HepG2 (cell line): ENCODE measurements at regions not wholly inside any gene's neighbourhood (a gene's known extent, or its start where the extent isn't known, plus 50 kb on each side); places are given as distances from the start of the nearest gene placed in this dataset.

Experiments used
- ATF7 ChIP-seq, 2 experiments: fragments of 450-650 bp in 1 of 2; sonication (generic) in 1 of 2; formaldehyde crosslinking in 1 of 2; IDR thresholded peaks; 2 replicates each; pipeline versions ENCODE4 v1.4.0 to v1.6.1; 2016 to 2020; ENCODE audit warnings: antibody characterized with exemption in 1 of 2, mild to moderate bottlenecking in 1 of 2, missing genetic modification reagents in 1 of 2
- BHLHE40 ChIP-seq: IDR thresholded peaks from 2 replicates; pipeline ENCODE4 v1.6.1; 2011; ENCODE audit warnings: low read length, improper control_type of control experiment
- CHD2 ChIP-seq: IDR thresholded peaks from 2 replicates; pipeline ENCODE4 v1.6.1; 2011; ENCODE audit warnings: low read depth, low read length, improper control_type of control experiment
- EP300 ChIP-seq, 3 experiments: sonication (generic) in 1 of 3; formaldehyde crosslinking in 1 of 3; IDR thresholded peaks; 2 replicates each; pipeline versions ENCODE4 v1.5.1 to v1.6.1; 2011 to 2020; ENCODE audit warnings: low read depth in 2 of 3, low read length in 2 of 3, borderline replicate concordance in 1 of 3, improper control_type of control experiment in 1 of 3, mild to moderate bottlenecking in 1 of 3, missing genetic modification reagents in 1 of 3, moderate library complexity in 1 of 3
- FOSL2 ChIP-seq: sonication (generic); formaldehyde crosslinking; IDR thresholded peaks from 2 replicates; pipeline ENCODE4 v1.4.0; 2020; ENCODE audit warnings: missing genetic modification reagents
- FOXA3 ChIP-seq: IDR thresholded peaks from 2 replicates; pipeline ENCODE4 v1.6.1; 2016; ENCODE audit warnings: missing genetic modification reagents, missing compliant biosample characterization
- MBD4 ChIP-seq: IDR thresholded peaks from 2 replicates; pipeline ENCODE4 v1.6.1; 2012; ENCODE audit warnings: low read length, inconsistent platforms, borderline replicate concordance
- MXI1 ChIP-seq: IDR thresholded peaks from 3 replicates; pipeline ENCODE4 v1.6.1; 2012; ENCODE audit warnings: low read depth, low read length, inconsistent platforms, borderline replicate concordance
- MYPOP ChIP-seq: sonication (generic); formaldehyde crosslinking; IDR thresholded peaks from 2 replicates; pipeline ENCODE4 v1.8.1; 2023; ENCODE audit warnings: mild to moderate bottlenecking, moderate library complexity, missing genetic modification reagents
- ONECUT2 ChIP-seq: sonication (generic); formaldehyde crosslinking; IDR thresholded peaks from 2 replicates; pipeline ENCODE4 v1.4.0; 2020; ENCODE audit warnings: missing genetic modification reagents
- PITX1 ChIP-seq: sonication (generic); formaldehyde crosslinking; IDR thresholded peaks from 2 replicates; pipeline ENCODE4 v1.5.1; 2020; ENCODE audit warnings: mild to moderate bottlenecking, missing genetic modification reagents
- RCOR2 ChIP-seq: IDR thresholded peaks from 2 replicates; pipeline ENCODE4 v1.6.1; 2016; ENCODE audit warnings: missing biosample characterization, missing genetic modification reagents
- TBX2 ChIP-seq: sonication (generic); formaldehyde crosslinking; IDR thresholded peaks from 2 replicates; pipeline ENCODE4 v1.5.0; 2020; ENCODE audit warnings: missing genetic modification reagents, mild to moderate bottlenecking, borderline replicate concordance
- TCF12 ChIP-seq, 2 experiments: fragments of 450-650 bp in 1 of 2; sonication (generic) in 1 of 2; formaldehyde crosslinking in 1 of 2; IDR thresholded peaks; 2 replicates each; pipeline versions ENCODE4 v1.6.1 to v1.8.0; 2017 to 2022; ENCODE audit warnings: antibody characterized with exemption in 1 of 2, mild to moderate bottlenecking in 1 of 2, missing genetic modification reagents in 1 of 2, moderate library complexity in 1 of 2
- TFE3 ChIP-seq: IDR thresholded peaks from 2 replicates; pipeline ENCODE4 v1.6.1; 2016
- ZNF224 ChIP-seq: sonication (generic); formaldehyde crosslinking; IDR thresholded peaks from 2 replicates; pipeline ENCODE4 v1.5.0; 2020; ENCODE audit warnings: mild to moderate bottlenecking, missing genetic modification reagents
- ZNF777 ChIP-seq: sonication (generic); formaldehyde crosslinking; IDR thresholded peaks from 2 replicates; pipeline ENCODE4 v1.4.0; 2020; ENCODE audit warnings: missing genetic modification reagents
- TF ChIP-seq, protein P1 (sequence below): sonication (generic); formaldehyde crosslinking; IDR thresholded peaks from 2 replicates; pipeline ENCODE4 v1.8.1; 2022; ENCODE audit warnings: low read depth, mild to moderate bottlenecking, missing genetic modification reagents

DNA sequence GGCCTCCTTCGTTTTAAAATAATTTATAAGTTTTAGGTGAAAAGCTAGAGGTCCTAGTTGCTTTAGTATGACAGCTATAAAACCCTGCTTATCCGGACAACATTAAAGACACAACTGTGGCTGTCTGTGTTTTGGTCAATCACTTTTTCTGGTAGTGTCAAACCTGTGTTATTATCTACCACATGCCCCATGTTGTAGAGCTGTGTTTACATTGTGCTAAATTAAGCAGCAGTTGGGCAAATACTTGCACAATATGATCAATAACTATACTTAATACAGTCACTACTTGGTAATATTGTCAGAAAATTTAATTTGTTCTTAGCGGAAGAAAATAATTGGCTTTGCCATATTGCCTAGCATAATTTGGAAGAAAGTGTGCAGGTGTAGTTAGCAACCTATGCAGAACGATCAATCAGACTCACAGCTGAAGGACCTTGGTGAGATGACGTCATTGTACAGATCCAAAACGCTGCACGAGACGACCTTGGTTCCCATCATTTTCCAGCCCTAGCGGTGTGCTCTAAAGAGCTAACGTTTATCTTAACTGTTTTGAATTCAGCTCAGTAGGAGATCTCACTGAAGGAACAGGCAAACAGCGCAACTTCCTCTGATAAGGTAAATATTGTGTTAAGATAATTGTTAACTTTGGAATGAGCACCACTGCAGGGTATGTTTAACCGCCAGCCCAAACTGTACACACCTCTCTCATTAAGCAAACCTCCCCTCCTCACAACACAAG is 476.6 kb downstream of the IRS2 start (continued):
- TF ChIP-seq ONECUT2 (CRISPR knock-in tag) (peak; percentile 67; the same call in 1 of the 2 replicates), FOSL2 (CRISPR knock-in tag) (peak; percentile 79), MBD4 (no peak), TCF12 (IDR thresholded peaks at IDR 0.05) (no peak), TCF12 (CRISPR knock-in tag; IDR thresholded peaks at IDR 0.05) (no peak), FOXA3 (CRISPR knock-in tag) (peak; percentile 84), ATF7 (IDR thresholded peaks at IDR 0.05) (peak; percentile 100), ATF7 (CRISPR knock-in tag; IDR thresholded peaks at IDR 0.05) (peak; percentile 95), ZNF777 (CRISPR knock-in tag) (no peak), CHD2 (no peak), BHLHE40 (peak; percentile 71), RCOR2 (CRISPR knock-in tag) (no peak), TBX2 (CRISPR knock-in tag) (peak; percentile 82), TFE3 (CRISPR knock-in tag) (no peak), PITX1 (CRISPR knock-in tag) (peak; percentile 58; the same call in 1 of the 2 replicates), MXI1 (0 out of 3 replicates have a peak, but pooled peaks have one; percentile 16), ZNF224 (CRISPR knock-in tag) (0 out of 2 replicates have a peak, but pooled peaks have one; percentile 32), MYPOP (CRISPR knock-in tag) (peak; percentile 77), EP300 (IDR thresholded peaks at IDR 0.05; ENCODE audit: low read depth in 2 of 2, low read length in 2 of 2) (peak in 1 of 2 experiments; percentile 47; a peak in 1 of 4 replicates), EP300 (CRISPR knock-in tag; IDR thresholded peaks at IDR 0.05; ENCODE audit: borderline replicate concordance) (peak; percentile 18; the same call in 1 of the 2 replicates)
- TF ChIP-seq, protein P1, sequence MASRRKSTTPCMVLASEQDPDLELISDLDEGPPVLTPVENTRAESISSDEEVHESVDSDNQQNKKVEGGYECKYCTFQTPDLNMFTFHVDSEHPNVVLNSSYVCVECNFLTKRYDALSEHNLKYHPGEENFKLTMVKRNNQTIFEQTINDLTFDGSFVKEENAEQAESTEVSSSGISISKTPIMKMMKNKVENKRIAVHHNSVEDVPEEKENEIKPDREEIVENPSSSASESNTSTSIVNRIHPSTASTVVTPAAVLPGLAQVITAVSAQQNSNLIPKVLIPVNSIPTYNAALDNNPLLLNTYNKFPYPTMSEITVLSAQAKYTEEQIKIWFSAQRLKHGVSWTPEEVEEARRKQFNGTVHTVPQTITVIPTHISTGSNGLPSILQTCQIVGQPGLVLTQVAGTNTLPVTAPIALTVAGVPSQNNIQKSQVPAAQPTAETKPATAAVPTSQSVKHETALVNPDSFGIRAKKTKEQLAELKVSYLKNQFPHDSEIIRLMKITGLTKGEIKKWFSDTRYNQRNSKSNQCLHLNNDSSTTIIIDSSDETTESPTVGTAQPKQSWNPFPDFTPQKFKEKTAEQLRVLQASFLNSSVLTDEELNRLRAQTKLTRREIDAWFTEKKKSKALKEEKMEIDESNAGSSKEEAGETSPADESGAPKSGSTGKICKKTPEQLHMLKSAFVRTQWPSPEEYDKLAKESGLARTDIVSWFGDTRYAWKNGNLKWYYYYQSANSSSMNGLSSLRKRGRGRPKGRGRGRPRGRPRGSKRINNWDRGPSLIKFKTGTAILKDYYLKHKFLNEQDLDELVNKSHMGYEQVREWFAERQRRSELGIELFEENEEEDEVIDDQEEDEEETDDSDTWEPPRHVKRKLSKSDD (CRISPR knock-in tag) = peak; percentile 69; the same call in 1 of the 2 replicates
